ENCODE measurements at regions not wholly inside any gene's neighbourhood (a gene's known extent, or its start where the extent isn't known, plus 50 kb on each side); places are given as distances from the start of the nearest gene placed in this dataset.

GRCh38 chr16:86079255-86079885, 180.4 kb downstream of the IRF8 start:
- H3K27ac ChIP-seq: no peak overlapping the region
- TF ChIP-seq CTCF (conservative IDR thresholded peaks at IDR 0.05) (no peak), ZFX (IDR thresholded peaks at IDR 0.05) (no peak)

GRCh38 chr16:86080131-86080875, 181.3 kb downstream of the IRF8 start:
- H3K27ac ChIP-seq: no peak overlapping the region
- no peak for TF ChIP-seq CTCF (conservative IDR thresholded peaks at IDR 0.05)
- TF ChIP-seq ZFX (IDR thresholded peaks at IDR 0.05): no peak

DNA sequence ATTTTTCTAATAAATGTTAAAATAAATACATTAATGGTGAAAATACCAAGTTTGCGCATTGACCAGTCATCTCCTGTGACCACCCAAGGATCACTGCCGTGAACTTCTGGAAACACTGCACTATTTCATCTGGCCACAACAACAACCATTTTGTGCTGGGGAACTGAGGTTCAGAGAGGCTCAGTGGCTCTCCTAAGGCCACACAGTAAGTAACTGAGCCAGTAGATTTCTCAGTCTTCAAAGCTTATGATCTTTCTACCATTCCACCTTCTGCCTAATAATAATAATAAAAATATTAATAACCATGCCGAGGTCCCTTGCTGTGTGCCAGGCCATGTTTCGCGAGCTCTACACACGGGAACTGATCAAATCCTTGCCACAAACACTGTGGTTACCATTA, 182.0 kb downstream of the IRF8 start:
- no peak overlapping the region for H3K27ac ChIP-seq

DNA sequence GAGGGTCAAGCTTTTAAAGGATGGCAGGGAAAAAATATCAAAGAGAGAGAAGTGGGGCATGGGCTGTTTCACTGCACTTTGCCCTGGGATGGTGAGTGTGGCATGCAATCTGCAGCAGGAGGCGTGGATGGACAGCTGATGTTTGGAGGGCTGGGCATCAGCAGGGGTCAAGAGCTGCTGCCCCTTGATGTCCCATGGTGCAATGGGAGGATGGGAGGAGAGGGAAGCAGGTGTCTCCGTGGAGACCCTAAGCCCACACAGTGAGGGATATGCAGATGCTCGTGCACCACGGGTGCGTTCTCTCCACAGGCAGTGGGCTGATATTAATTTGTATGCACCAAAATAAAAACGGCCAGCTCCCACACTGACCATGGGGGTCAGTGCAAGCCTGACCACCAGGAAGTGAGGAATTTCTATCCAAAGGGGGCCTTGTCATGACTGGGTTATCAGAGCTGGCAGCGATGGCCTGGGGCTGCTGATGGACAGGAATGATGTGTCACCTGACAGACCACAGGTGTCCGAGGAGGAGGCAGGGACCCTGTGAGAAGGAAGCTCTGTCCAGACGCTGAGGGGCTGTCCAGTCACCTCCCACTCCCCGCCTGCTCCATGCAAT, 183.6 kb downstream of the IRF8 start:
- H3K27ac ChIP-seq: no peak overlapping the region
- TF ChIP-seq ZFX (IDR thresholded peaks at IDR 0.05): no peak

More for the DNA sequence above, 182.0 kb downstream of the IRF8 start:
- TF ChIP-seq CTCF (conservative IDR thresholded peaks at IDR 0.05) (no peak), ZFX (IDR thresholded peaks at IDR 0.05) (no peak)

DNA sequence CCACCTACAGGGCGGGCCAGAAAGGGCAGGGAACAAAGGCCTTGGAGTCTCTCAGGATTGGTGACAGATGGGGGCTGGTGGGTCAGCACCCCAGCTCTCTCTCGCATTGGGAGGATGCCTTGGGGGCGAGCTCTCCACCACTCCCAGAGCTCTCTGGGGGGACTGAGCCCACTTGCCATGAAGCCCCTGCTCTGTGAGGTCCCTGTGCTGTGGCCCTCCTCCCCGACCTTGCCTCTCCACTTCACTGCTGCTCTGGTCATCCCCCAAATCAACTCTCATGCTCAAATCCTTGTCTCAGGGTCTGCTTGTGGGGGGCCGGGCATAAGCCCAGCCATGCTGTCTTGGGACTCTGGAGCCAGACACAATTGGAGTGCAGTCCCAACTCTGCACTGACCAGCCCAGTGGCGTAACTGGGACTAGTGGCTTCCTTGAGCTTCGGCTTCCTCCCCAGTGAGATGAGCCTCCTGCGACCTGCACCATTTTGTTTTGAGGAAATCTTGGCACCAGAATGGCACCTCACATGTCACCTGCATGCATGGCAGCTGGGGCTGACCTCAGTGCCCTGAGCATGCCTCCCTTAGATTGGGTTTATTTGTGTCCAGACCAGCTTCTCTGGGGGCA, 184.5 kb downstream of the IRF8 start:
- TF ChIP-seq ZFX (IDR thresholded peaks at IDR 0.05) (no peak), CTCF (conservative IDR thresholded peaks at IDR 0.05) (no peak)
- H3K27ac ChIP-seq: no peak overlapping the region

GRCh38 chr16:86085161-86085611, 186.2 kb downstream of the IRF8 start:
- H3K27ac ChIP-seq: no peak overlapping the region
- TF ChIP-seq ZFX (IDR thresholded peaks at IDR 0.05): no peak
- TF ChIP-seq CTCF (conservative IDR thresholded peaks at IDR 0.05): no peak

DNA sequence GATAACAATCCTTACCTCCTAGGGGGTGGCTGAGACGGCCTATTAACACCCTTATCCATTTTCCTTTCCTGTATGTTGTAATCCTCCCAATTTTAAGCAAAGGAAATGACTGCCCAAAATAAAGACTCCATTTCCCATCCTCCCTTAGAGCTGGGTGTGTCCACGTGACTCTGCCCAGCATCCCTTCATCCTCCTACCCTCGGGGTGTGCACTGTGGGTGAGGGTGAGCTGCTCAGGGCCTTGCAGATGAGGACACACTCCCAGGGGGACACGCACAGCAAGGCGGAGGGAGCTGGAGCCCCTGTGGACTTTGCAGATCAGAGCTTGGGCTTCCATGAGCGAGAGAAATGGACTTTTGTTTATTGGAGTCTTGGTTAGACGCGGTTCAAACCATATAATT, 186.8 kb downstream of the IRF8 start:
- TF ChIP-seq CTCF (conservative IDR thresholded peaks at IDR 0.05) (no peak), ZFX (IDR thresholded peaks at IDR 0.05) (no peak)
- H3K27ac ChIP-seq: no peak overlapping the region

Measured in C4-2B (cell line).